Stimulated activated CD8-positive, alpha-beta memory T cell treated with anti-CD3 and anti-CD28 coated beads, Interleukin-4, amount 100 ng/mL, for 48 hours (primary cell): ENCODE measurements at regions not wholly inside any gene's neighbourhood (a gene's known extent, or its start where the extent isn't known, plus 50 kb on each side); places are given as distances from the start of the nearest gene placed in this dataset.

Source experiments
- DNase-seq: peaks from one replicate; pipeline ENCODE4 v3.0.0-alpha.2; 2020

DNA sequence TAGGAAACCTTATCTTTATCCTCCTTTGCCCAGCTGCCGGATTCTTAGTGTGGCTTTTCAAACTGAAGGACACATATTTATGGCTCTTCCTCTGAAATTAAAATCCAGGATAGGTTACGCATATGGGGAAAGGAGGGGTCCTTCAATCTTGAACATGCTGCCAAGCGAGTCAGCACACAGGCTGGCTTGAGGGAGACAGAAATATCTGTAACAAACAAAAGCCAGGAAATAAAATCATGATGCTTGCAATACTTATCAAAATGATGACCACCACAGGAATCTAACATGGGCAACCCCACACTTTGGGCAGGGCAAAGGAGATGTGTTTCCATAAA lies 196.4 kb upstream of the LDB2 start:
- DNase-seq = no peak

DNA sequence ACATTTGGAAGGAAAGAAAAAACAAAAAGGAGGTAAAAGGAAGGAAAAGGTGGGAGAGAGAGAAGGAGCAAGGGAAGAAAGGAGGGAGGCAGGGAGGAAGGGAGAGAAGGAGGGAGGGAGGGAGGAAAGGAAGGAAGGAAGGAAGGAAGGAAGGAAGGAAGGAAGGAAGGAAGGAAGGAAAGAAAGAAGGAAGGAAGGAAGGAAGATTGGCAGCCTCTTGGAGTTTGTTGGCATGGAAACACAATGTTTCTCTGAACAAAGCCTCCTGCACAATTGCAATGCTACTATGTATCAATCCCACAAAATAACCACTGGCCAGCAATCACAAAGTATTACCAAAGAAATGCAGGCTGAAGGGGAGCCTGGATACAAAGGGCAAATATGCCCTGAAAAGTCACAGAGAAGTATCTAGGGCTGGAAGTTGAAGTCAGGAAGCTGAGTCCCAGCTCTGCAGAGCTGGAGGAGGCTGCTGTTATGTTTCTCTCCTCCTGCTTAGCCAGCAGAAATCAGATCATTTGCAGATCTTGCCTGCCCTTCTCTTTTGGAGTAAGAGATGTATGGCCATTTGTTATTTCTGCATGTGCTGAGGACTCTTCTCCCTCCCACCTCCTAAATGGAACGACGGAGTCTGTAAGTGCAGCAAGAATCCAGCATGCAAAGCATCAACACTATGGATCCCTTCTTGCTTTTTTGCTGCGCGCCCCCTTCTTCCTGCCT lies 195.9 kb upstream of the LDB2 start:
- no peak for DNase-seq

DNA sequence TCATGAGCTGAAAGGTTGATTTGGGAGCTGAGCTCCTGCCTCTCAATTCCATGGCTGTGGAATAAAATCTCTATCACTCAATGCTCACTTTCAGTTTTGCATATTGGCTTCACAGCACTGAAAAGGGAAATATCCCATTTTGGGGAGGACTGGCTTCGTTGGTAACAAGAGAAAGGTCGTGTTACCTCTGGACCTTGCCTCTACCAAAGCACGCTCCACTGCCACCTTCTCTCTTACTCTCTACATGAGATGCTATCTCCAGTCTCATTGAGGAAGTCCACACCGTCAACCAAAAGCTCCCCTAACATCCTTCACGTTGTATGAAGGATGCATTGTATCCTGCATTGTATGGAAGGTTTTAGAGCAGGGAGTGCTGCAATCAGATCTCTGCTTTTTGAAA lies 195.0 kb upstream of the LDB2 start:
- DNase-seq = no peak

DNA sequence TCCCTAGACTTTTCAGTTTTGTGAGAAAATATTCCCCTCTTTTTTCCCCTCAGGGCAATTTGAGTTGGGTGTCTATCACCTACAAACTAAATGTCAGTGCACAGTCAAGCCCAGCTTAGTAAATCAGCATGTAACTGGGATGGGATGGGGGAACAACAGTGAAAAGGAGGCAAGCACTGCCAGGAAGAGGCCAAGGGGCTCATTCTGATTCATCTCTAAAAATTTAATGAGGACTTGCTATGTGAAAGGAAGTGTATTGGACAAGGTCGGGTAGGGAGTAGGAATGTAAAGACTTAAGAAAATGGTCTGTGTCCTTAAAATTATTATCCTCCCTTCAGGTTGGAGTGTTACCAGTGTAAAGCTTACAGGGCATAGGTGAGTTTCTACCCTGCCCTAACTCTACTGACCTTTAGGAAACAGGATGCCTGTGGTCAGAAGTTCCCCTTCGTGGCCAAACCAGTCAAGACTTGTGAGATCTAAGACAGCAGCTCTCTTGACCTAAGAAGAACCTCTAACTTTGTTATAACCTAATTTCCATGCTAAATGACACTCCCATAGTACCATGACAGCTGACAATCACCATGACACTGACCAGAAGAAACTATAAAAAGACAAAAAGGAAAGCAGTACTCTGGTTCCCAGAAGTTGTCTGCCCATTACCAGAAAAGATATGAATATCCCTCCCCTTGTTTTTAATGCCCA lies 194.4 kb upstream of the LDB2 start:
- DNase-seq = no peak

GRCh38 chr4:17091104-17091503 lies 192.7 kb upstream of the LDB2 start:
- DNase-seq = no peak

GRCh38 chr4:17090063-17090462 lies 191.6 kb upstream of the LDB2 start:
- DNase-seq = no peak

GRCh38 chr4:17085416-17085815 lies 187.0 kb upstream of the LDB2 start:
- no peak for DNase-seq

GRCh38 chr4:17082186-17082585 lies 183.7 kb upstream of the LDB2 start:
- no peak for DNase-seq

DNA sequence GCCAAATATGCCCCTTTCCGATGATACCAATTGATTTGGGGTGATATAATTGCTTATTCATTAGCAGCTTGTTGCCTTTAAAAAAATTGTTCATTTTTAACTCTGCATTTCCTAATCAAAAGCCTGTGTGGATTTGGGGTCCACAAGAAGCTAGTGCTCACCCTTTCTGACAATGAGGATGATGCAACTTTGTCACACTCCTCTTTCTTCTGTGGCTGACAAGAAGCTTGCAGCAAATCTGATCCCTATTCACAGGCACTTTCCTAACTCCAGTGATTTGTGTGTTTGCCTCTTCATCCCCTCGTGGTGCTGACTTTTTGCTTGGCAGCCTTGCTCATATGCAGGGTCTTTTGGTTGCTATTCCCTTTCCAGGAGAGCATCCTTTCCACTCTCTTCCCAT lies 182.7 kb upstream of the LDB2 start:
- DNase-seq = no peak

DNA sequence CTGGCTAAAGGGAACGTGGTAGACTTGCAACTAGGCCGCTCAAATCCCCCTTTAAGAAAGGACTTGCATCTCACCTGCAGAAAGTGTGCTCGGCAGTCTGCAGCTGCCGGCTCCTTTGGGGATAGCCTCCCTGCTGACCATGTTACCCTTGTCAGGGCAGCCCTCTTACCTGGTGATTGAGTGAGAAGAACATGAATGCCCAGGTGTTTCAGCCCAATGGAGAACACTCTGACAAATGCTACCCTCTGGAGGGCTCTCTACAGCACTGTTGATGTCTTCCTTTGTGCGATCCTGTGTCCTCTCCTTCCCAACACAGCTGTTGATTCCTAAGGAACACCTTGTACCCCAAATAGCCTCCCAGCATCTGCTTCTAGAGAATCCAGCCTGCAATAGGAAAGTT lies 178.7 kb upstream of the LDB2 start:
- DNase-seq = no peak

DNA sequence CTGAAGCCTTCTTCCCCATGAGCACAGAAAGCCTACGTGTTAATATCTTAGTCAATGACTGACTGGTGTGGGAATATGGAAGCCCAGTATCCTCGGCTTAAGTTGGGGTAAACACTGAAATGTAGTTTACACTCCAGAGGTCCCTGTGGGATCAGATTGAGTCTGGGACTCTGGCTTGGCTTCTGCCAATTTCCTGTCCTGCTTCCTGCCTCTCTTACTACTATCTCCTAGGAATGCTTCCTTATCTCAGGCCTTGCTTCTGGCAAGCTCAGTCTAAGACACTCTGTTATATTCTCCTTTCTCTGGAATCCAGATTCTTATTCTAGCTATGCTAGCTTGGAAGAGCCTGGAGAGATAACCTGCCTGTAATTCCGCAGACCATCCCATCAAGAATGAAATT lies 174.0 kb upstream of the LDB2 start:
- DNase-seq = no peak

- no peak for DNase-seq
Observed at GRCh38 chr4:17068891-17069290, 170.4 kb upstream of the LDB2 start.

DNA sequence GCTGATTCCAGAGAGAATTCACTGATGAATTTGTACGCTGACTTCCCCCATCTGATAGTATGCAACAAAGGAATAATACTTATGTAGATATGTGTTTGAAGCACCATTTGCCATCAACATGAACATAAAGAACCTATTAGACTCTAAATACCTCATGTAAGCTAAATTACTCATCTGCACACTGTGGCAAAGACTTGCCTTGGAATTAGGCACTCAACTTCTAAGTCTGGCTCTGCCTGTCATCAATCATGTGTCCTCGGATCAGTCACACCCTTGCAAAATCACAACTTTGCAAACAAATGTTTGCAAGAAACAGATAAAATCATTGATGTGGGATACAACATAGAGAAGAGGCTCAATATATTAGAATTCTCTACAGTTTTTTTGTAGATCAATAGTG lies 169.9 kb upstream of the LDB2 start:
- no peak for DNase-seq

GRCh38 chr4:17066972-17067371 lies 168.5 kb upstream of the LDB2 start:
- DNase-seq = no peak

DNA sequence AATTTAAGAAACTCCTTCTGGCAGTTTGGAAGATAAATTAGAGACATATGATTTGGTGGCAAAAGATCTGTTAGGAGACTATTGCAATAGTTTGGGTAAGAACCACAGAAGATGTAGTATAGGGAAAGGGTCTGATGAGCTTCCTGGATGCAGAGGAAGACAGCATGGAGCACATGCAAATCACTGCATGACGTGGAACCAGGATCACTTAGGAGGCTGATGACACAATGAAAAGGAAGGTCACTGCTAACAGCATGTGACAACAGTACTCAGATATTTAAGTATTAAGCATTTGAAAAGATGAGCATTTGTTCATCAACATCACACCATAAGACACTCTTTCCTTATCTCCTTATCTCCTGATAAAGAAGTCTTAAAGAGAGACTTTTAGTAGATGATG lies 167.8 kb upstream of the LDB2 start:
- no peak for DNase-seq

- DNase-seq = no peak
Observed at GRCh38 chr4:17065821-17066220, 167.4 kb upstream of the LDB2 start.

- DNase-seq = no peak
Observed at GRCh38 chr4:17064959-17065358, 166.5 kb upstream of the LDB2 start.

- DNase-seq = no peak
Observed at GRCh38 chr4:17063888-17064287, 165.4 kb upstream of the LDB2 start.

- no peak for DNase-seq
Observed at GRCh38 chr4:17060230-17060629, 161.8 kb upstream of the LDB2 start.

DNA sequence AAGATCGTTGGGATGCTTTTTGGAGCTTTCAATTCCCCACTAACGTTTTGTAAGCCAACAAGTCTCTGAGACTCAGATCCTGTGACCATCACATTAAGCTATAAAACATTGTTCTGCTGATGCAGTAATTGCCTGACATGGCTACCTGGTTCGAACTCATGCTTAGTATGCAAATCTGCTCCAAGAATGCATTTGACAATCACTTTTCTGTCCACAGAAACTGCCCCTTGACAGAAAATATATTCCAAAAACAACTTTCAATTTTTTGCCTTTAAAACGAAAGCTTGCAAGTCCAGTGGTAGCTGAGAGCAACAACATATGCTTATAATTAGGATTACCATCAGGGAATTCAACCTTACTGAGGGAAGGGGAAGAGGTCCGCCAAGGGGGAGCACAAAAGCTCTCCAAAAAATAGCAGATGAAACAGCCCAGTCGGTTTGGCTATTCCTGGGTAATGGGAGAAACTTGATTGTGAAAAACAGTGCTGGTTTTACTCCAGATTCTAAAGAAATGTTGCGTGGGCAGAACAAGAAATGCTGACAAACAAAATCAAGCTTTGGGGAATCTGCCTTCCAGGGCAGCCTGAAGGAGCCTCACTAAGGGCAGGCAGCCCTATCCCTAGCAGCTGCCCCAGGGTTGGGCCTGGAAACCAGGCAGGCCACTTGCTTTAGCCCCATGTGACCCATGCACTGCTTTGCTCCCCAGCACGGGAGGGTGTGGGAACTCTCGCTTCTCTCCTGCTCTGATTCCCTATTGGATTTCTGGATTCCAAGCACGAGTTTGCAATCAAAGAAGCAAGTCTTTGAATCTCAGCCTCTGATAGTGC lies 160.7 kb upstream of the LDB2 start:
- DNase-seq = no peak

GRCh38 chr4:17058536-17058915 lies 160.1 kb upstream of the LDB2 start:
- no peak for DNase-seq

- no peak for DNase-seq
Observed at GRCh38 chr4:17057035-17057434, 158.6 kb upstream of the LDB2 start.

DNA sequence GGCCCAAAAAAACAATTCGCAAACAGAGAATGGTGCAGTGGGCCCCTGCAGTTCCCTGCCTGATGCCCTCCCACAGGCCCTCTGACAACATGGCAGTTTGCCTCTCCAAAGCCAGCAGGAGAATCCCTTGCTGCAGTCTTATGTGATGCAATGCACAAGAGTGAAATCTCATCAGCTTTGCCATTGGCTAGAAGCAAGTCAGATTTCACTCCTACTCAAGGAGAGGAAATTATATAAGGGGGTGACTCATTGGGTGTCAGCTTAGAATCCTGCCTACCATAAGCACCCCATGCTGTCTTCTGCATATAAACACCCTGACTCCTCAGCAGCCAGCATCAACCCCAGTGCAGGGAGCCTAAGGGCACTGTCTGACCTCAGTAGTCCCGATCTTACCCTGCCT lies 157.3 kb upstream of the LDB2 start:
- DNase-seq = no peak

- DNase-seq = no peak
Observed at GRCh38 chr4:17045866-17046265, 147.4 kb upstream of the LDB2 start.
